Activated B cell treated with CpG ODN at 0.5 μM for 24 hours (primary cell): ENCODE measurements at regions not wholly inside any gene's neighbourhood (a gene's known extent, or its start where the extent isn't known, plus 50 kb on each side); places are given as distances from the start of the nearest gene placed in this dataset.

Experiments used
- ATAC-seq: fragments of 200-7000 bp; cut with Tn5 transposase; one replicate; pipeline ENCODE4 v1.10.0; 2021; ENCODE audit warnings: low read depth, mild to moderate bottlenecking, moderate library complexity
- CTCF ChIA-PET: fragments of 350-600 bp; sonication (Branson Sonifier 250); formaldehyde crosslinking; loops from one replicate; lab custom pipeline; 2021; ENCODE audit warnings: antibody characterized with exemption; lab: Charles Lee
- POLR2A ChIA-PET: fragments of 350-600 bp; sonication (Branson Sonifier 250); formaldehyde crosslinking; loops from one replicate; lab custom pipeline; 2021; ENCODE audit warnings: antibody characterized with exemption; lab: Charles Lee
- DNase-seq: peaks from one replicate; pipeline ENCODE4 v3.0.0; 2022
- H3K27ac Mint-ChIP-seq: one replicate; pipeline ENCODE4 v1.8.0; 2020; ENCODE audit warnings: mixed read lengths
- H3K27me3 Mint-ChIP-seq: one replicate; pipeline ENCODE4 v1.8.0; 2021; ENCODE audit warnings: mixed read lengths
- H3K36me3 Mint-ChIP-seq: one replicate; pipeline ENCODE4 v1.8.0; 2021; ENCODE audit warnings: low read depth, mixed read lengths
- H3K4me1 Mint-ChIP-seq: one replicate; pipeline ENCODE4 v1.8.0; 2021; ENCODE audit warnings: mixed read lengths
- H3K4me3 Mint-ChIP-seq: one replicate; pipeline ENCODE4 v1.8.0; 2020; ENCODE audit warnings: mild to moderate bottlenecking, mixed read lengths
- H3K9me3 Mint-ChIP-seq: one replicate; pipeline ENCODE4 v1.8.0; 2020; ENCODE audit warnings: mixed read lengths
- intact Hi-C: fragments of 100-400 bp; cut with micrococcal nuclease; formaldehyde crosslinking; loops from one replicate; pipeline ENCODE4 v1.15.1; 2024
- TF ChIP-seq, protein P1 (sequence below): fragments of 200-600 bp; IDR thresholded peaks from one replicate; pipeline ENCODE4 v1.8.0; 2022; ENCODE audit warnings: antibody characterized with exemption, mild to moderate bottlenecking

DNA sequence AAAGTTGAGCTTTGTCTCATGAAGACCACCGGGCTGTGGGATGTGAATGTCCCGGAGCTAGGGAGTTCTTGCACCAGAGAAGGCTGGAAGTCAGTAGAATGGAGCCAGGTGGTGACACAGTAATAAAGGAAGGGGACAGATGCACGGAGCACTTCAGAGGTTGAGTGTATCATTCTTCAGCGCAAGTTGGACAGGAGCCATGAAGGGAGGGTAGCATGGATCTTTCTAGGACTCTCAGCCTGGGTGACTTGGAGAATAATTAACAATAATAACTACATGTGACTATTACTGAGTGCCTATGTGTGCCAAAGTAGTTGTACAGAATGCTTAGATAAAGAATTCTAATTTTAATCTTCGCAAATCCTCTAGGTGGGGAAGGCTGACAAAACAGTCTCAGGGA is 258.7 kb upstream of the AJAP1 start:
- ChIA-PET POLR2A (no interaction called here), CTCF (no interaction called here)
- H3K4me1 Mint-ChIP-seq: peaks cover 3% of the 10 kb centered on the region
- H3K27ac Mint-ChIP-seq: no peak overlapping the region
- no peaks in the 10 kb centered on the region for H3K36me3 Mint-ChIP-seq
- H3K27me3 Mint-ChIP-seq: peaks cover 2% of the 10 kb centered on the region
- peaks cover 16% of the 10 kb centered on the region for H3K9me3 Mint-ChIP-seq
- intact Hi-C loops: no loop called here
- no peak overlapping the region for H3K4me3 Mint-ChIP-seq
- TF ChIP-seq, protein P1, sequence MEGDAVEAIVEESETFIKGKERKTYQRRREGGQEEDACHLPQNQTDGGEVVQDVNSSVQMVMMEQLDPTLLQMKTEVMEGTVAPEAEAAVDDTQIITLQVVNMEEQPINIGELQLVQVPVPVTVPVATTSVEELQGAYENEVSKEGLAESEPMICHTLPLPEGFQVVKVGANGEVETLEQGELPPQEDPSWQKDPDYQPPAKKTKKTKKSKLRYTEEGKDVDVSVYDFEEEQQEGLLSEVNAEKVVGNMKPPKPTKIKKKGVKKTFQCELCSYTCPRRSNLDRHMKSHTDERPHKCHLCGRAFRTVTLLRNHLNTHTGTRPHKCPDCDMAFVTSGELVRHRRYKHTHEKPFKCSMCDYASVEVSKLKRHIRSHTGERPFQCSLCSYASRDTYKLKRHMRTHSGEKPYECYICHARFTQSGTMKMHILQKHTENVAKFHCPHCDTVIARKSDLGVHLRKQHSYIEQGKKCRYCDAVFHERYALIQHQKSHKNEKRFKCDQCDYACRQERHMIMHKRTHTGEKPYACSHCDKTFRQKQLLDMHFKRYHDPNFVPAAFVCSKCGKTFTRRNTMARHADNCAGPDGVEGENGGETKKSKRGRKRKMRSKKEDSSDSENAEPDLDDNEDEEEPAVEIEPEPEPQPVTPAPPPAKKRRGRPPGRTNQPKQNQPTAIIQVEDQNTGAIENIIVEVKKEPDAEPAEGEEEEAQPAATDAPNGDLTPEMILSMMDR: no peak
- ATAC-seq (no peak), DNase-seq (no peak)

- no peak overlapping the region for H3K27ac Mint-ChIP-seq
These were observed 257.9 kb upstream of the AJAP1 start for GRCh38 chr1:4396551-4396950.

DNA sequence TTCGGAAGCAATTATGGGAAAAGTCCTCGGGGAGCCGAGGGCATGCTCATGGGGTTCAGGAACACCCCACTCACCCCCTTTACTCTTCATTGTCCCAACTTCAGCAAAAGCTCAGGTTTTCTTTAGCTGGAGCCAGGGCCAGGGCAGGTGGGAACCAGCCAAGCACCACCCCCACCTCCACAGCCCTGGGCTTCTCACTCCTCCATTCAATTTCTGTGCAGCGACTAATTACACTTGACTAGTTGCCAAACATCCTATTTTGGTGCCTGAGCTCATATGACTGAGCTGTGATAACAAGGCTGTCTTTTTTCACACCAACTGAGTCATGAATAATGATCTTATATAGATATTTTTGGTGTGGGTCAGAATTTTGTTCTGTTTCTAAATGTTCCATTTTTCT is 257.2 kb upstream of the AJAP1 start:
- H3K4me3 Mint-ChIP-seq: no peak overlapping the region
- H3K9me3 Mint-ChIP-seq: peaks cover 16% of the 10 kb centered on the region
- H3K36me3 Mint-ChIP-seq: no peaks in the 10 kb centered on the region
- intact Hi-C loops: no loop called here
- H3K27ac Mint-ChIP-seq: no peak overlapping the region
- POLR2A ChIA-PET: no interaction called here
- H3K4me1 Mint-ChIP-seq: peaks cover 3% of the 10 kb centered on the region
- CTCF ChIA-PET: no interaction called here
- ATAC-seq: no peak
- TF ChIP-seq, protein P1: no peak
- H3K27me3 Mint-ChIP-seq: no peaks in the 10 kb centered on the region
- DNase-seq: no peak

More at GRCh38 chr1:4396551-4396950, 257.9 kb upstream of the AJAP1 start:
- DNase-seq (no peak), ATAC-seq (no peak)
- H3K4me3 Mint-ChIP-seq: no peak overlapping the region
- H3K36me3 Mint-ChIP-seq: no peaks in the 10 kb centered on the region
- H3K27me3 Mint-ChIP-seq: no peaks in the 10 kb centered on the region
- peaks cover 16% of the 10 kb centered on the region for H3K9me3 Mint-ChIP-seq
- POLR2A ChIA-PET: no interaction called here
- TF ChIP-seq, protein P1: no peak
- intact Hi-C loops: no loop called here
- peaks cover 3% of the 10 kb centered on the region for H3K4me1 Mint-ChIP-seq
- CTCF ChIA-PET: no interaction called here

DNA sequence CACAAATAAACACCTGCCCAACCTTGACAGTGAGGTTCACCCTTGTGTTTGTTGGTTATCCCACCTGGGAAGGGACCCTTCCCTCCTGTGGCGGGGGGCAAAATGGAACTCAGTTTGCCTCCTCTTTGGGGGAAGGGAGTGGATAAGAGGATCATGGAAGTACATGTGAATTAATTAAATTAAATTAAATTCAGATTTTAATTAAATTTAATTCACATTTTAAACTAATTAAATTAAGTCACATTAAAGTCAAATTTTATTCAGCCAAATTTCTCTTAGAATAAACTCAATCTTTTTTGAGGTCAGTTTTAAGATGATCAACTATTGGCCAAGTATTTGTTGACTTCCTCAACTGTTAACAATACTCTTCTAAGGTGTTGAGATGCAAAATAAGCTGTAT is 252.4 kb upstream of the AJAP1 start:
- H3K9me3 Mint-ChIP-seq: no peaks in the 10 kb centered on the region
- no peaks in the 10 kb centered on the region for H3K27me3 Mint-ChIP-seq
- no peak overlapping the region for H3K4me3 Mint-ChIP-seq
- no peaks in the 10 kb centered on the region for H3K4me1 Mint-ChIP-seq
- TF ChIP-seq, protein P1: no peak
- no peak overlapping the region for H3K27ac Mint-ChIP-seq
- H3K36me3 Mint-ChIP-seq: no peaks in the 10 kb centered on the region
- intact Hi-C loops: no loop called here
- ChIA-PET POLR2A (no interaction called here), CTCF (no interaction called here)
- DNase-seq (no peak), ATAC-seq (no peak)

GRCh38 chr1:4404854-4405590 is 249.4 kb upstream of the AJAP1 start:
- no peaks in the 10 kb centered on the region for H3K27me3 Mint-ChIP-seq
- H3K9me3 Mint-ChIP-seq: no peaks in the 10 kb centered on the region
- no peak overlapping the region for H3K27ac Mint-ChIP-seq
- intact Hi-C loops: no loop called here
- ATAC-seq (no peak), DNase-seq (no peak)
- TF ChIP-seq, protein P1: no peak
- ChIA-PET CTCF (no interaction called here), POLR2A (no interaction called here)
- no peaks in the 10 kb centered on the region for H3K4me1 Mint-ChIP-seq
- no peak overlapping the region for H3K4me3 Mint-ChIP-seq
- no peaks in the 10 kb centered on the region for H3K36me3 Mint-ChIP-seq
